ENCODE measurements at regions not wholly inside any gene's neighbourhood (a gene's known extent, or its start where the extent isn't known, plus 50 kb on each side); places are given as distances from the start of the nearest gene placed in this dataset.

DNA sequence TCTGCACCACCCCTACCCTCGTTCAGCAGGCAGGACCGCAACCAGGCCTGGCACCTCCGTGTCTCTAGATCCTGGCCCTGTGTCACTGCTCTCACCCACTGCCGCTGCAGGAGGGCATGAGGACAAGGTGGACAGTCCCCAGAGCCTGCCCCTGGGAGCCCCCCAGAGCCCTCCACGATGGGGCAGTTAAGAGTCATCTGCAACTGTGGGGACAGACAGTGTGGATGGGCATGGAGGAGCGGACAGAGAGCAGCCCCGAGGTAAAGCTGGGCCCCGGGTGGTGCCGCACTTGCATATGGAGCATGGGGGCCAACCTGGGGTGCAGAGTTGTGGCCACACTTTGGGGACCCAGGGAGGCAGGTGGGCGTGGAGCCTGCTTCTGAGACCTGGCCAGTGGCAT lies 905.1 kb upstream of the USP15 start:
- ATAC-seq (no peak), DNase-seq (ENCODE audit: low spot score) (no peak)

DNA sequence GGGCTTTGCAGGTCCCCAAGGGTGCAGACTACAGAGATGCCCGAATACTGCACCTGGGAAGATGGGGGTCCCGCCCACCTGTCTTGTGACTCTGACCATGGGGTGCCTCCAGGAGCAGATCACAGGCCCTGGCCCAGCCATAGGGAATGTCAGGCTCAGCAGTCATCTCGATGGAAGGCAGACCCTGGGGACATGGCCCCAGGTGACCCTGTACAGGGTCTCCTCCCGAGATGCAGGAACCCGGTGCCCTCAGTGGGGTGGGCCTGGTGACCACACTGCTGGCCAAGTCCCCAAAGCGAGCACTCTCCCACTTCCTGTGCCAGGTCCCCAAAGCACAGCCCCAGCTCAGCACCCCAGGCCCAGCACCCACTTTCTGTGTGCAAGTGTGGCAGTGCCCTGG lies 903.7 kb upstream of the USP15 start:
- ATAC-seq: no peak
- no peak for DNase-seq (ENCODE audit: low spot score)

DNA sequence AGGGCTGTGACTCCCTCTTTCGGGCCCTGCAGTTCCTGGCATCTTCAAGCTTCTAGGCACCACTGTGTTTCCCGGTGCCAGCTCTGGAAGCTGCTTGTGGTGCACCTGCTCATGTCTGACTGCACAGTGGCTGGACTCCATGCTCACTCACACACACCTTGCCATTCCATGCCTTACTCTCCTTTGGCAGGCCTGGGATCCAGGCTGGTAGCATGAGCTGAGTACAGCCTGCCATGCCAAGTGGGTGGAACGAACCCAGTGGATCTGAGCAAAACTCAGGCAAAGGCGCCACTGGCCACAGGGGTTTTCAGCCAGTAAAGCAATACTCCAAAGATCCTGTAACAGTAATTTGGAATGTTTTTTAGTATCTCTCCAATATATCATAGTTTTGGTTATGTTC lies 902.7 kb upstream of the USP15 start:
- ATAC-seq: peak; percentile 69
- DNase-seq (ENCODE audit: low spot score): no peak

DNA sequence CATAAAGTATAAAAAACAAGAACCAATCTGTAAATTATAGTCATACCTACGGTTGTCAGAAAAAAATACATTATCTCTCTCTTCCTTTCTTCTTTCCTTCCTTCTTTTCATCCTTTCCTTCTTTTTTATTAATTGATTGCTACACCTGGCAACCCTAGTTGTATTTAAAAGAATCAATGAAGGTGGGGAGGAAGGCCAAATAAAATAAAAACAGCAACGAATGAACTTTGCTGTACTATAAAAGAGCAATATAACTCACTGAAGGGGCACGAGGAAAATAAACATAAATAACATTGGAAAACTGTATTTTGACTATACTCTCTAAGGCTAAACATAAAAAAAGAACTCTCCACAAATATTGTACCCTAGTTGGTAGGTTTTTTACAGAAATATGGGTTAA lies 898.2 kb upstream of the USP15 start:
- ATAC-seq: peak; percentile 69
- DNase-seq (ENCODE audit: low spot score): no peak

DNA sequence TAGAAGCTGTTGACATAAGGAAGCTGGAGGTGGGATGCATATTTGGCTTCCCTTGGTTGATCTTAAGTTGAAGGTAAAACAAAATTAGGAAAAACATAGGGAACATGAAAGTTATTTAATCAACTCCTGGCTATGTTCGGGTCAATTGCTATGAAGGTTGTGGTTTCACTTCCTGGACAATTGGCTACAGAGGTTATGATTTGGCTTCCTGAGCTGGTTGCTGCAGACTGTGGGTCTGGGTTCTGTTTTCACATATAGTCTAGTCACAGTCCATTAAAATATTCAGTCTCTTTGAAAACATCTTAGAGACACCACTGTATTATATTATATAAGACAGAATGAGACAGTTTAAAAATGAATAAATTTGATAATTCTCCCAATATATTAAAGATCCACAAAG lies 895.2 kb upstream of the USP15 start:
- peak; percentile 85 for ATAC-seq
- DNase-seq (ENCODE audit: low spot score): no peak

DNA sequence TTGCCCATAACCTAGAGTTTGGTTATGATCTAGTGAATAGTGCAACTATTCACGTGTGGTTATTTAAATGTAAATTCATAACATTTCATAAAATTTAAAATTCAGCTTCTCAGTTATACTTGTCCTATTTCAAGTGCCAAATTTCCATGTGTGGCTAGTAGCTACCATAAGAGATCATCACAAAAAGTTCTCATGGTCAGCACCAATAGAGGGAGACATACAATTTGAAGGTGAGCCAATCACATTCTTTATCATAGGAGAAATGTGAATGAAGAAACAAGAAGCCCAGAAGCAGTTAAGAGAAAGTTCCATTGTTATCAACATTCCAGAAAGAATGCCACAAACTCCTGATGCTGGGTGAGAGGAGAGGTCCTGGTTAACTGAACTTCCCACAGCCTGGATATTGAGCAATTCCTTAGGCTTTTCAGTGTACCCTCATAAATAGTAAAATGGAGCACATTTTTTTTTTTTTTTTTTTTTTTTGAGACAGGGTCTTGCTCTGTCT lies 892.9 kb upstream of the USP15 start:
- ATAC-seq (peak; percentile 65), DNase-seq (ENCODE audit: low spot score) (no peak)

DNA sequence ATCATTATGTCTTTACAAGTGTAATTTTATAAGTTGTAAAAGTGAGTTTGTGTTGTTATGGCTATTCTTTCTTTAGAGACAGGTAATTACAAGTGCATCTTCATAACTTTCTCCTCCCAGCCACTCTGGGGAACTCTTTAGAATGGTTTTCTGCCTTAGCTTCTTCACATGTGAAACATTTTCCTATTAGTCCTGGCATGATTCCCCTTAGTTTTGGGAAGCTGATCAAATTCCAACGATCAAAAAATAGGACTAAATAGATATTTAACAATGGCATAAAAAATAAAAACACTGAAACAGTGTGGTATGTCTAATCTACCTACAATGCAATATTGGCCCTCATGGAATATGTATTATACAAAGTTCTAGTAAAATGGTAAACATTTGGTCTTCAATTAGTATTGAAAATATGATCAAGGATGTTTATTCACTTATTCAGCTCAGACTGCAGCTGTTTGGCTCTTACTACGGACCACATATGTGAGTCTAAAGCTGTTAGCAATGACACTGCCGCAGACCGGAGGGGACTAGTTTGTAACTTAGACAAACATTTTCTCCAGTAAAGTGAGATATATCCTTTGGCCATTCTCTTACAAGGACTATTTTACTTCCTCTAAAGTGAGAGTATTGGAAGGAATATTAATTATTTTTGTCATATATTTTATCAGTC lies 890.8 kb upstream of the USP15 start:
- no peak for ATAC-seq
- no peak for DNase-seq (ENCODE audit: low spot score)

DNA sequence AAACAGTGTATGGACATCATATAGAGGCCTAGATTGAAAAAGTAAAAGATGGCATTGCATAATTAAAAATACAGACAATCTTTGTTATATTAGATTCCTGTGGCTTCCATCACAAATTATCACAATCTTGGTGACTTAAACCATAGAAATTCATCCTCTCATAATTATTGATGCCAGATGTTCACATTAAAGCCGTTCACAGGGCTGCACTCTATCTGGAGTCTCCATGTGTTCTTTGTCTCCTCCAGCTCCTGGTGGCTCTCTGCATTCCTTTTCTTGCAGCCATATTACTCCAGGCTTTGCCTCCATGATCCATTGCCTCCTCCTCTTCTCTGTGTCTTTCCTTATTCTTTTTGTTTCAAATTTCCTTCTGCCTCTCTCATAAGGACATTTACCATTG lies 875.7 kb upstream of the USP15 start:
- no peak for ATAC-seq
- no peak for DNase-seq (ENCODE audit: low spot score)

DNA sequence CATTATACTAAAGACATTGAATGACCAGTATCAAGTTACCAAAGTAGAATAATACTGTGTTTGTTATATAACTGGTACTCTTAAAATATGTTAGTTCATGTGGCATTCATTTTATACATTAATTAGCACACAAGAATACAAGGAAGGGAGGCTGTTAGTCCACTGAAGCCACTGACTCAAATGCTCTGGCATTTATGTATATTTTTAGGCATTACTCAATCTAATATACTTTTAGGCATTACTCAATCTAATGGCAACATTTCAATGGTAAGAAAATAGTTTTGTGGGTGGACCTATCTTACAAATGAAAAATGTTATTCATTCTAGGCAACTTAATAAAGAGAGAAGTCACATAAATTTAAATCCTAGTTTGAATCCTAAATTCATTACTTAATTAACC lies 874.4 kb upstream of the USP15 start:
- DNase-seq (ENCODE audit: low spot score) (no peak), ATAC-seq (no peak)

DNA sequence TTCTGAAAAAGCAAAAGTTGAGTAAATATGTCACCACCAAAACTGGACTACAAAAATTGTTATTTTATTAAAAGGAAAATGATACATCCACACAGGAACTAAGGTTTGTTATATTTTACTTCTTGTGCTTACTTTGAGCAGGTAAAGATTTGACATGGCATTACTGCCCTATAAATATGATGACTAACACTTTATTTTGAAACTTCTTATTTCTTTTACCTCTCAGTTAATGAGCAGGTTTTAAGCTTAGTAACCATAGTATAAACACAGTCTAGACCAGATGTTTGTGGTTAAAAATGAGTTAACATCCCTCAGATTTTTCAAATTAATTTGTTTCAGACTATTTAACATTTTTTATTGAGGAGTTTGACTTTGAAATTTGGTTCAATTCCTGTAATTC lies 862.5 kb upstream of the USP15 start:
- no peak for ATAC-seq
- DNase-seq (ENCODE audit: low spot score): no peak

DNA sequence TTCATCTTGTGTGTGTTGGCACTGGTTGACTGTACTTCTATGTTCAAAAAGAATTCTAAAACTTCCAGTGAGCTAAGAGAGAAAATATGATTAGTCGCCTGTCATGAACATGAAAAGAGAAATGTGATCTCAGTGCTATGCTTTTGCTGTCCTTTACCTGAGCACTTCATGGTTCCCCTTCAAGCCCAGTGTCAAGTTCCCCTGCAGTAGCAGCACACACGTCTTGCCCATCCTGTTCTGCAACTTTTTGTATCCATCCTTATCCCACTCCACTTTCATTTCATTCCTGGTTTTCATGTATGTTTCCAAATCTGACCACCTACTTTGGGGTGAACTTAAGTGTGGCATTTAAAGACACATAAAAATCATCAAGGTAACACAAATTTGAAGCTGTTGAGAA lies 848.0 kb upstream of the USP15 start:
- ATAC-seq: no peak
- no peak for DNase-seq (ENCODE audit: low spot score)

DNA sequence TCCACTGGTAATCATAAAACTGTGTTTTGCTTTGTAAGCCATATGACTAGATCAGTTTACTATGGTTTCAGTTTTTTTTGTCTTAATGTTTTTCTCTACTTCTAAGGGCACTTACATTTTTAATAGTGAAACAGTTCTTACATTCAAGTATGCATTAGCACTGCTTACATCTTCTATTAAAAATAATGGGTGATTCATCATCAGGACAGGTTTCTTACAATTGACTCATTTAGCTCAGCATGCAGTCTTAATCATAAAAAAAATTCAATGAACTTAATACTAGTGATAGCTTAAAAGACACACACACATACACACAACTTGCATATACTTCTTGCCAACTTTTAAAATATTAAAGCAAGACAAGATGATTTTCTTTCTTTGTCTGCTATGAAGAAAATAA lies 845.7 kb upstream of the USP15 start:
- no peak for DNase-seq (ENCODE audit: low spot score)
- ATAC-seq: no peak

DNA sequence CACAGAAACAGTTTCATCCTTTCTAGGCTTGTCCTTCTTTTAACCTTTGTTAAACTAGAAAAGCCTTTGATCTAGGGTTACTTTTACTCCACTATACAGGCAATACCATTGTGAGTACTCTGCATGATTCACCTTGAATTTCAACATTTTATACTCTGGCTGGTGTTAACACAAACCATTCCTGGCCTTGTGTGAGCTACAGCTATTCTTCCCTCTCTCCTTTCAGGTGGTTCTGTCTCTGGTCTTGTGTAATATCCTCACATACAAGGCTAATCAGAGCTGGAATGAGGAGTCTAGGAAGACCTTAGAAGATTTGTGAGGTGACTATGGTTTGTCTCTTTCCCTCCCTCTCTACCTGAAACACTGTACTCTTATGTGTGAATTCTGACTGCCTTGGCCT lies 837.4 kb upstream of the USP15 start:
- DNase-seq (ENCODE audit: low spot score) (no peak), ATAC-seq (no peak)

DNA sequence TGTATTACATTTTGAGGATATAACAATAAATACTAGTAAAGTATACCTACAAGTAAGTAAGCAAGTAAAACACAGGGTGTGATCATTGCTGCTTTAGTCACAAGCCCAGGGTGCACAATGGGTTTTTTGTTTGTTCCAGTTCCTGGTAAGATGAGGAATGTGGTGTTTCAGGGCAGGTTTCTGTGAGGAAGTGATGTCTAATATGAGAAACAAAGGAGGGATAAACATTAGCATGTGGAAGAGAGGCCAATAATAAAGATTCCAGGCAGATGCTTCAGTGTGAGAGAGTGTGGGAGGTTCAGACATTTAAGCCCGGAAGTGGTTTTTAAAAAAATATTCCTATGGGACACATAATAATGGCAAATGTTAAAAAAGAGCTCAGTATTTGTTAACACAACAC lies 808.1 kb upstream of the USP15 start:
- no peak for ATAC-seq
- DNase-seq (ENCODE audit: low spot score): no peak

DNA sequence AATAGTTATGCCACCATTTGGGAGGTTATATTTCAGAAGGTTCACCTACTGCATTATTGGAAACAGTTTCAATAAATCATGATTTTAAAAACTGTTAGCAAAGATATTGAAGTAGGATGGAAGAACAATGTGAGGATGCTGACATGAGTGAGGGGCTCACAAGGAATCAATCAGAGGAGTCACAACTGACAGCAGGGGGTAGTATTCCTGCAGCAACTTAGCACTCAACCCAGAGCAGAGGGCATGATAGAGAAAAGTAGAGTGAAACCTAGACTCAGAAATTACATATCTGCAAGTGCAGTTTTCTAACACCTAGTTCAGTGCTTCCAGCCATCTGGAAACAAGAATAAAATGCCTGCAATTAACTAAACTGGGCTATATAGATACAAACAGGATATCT lies 772.5 kb upstream of the USP15 start:
- DNase-seq (ENCODE audit: low spot score) (no peak), ATAC-seq (no peak)

DNA sequence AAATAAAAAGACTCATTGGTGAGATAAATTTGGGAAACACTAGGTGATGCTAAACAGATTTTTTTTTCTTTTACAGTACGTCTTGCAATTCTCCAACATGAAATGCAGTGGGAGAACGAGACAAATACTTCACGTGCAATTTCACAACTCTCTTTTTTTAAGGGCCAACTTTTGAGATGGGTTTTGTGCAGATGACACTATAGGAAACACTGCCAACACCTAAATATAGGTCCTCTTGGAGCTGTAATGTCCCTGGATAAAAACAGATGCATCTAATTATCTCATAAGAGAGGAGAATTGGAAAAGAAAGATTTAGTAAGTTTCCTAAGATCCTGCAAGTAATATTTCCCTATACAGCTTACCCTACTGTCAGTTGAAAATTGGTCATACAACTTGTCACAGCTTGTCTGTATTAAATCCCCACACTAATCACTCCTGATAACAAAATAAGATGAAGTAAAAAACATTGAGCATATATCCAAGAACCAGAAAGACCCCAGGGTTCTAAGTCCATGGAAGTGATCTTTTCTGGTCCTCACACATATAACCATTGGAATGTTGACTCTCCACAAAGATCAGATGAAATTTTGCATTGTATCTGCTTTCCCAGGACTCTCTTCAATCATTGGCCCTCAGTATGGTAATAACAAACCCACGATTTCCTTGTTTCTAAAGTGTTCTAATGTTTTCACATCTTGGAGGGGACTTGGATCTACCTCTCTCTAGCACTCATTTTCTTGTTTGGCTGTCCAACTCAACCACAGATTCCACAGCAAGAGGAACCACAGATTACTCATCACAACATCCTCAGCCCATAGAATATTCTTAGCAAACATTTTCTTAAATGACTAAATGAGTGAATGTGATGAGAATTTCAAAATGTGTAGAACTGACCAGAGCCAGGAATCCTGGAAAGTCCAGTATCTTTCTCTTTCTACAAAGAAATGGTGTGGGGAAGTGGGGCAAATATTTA lies 769.4 kb upstream of the USP15 start:
- DNase-seq (ENCODE audit: low spot score) (no peak), ATAC-seq (no peak)

DNA sequence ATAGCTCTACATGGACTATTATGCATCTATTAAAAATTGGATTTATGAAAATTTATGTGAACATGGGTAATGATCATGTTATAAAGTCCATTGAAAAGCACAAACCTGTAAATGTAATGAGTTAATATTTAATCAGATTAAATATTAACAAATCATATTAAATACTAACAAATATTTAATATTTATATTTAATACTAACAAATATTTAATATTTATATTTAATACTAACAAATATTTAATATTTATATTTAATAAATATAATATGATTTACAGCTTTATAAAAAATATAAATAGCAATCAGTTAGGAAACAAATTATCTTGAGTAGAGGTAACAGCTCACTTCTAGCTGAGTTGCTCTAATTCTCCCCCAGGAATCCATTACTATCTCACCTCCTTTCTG lies 758.0 kb upstream of the USP15 start:
- ATAC-seq (no peak), DNase-seq (ENCODE audit: low spot score) (no peak)

DNA sequence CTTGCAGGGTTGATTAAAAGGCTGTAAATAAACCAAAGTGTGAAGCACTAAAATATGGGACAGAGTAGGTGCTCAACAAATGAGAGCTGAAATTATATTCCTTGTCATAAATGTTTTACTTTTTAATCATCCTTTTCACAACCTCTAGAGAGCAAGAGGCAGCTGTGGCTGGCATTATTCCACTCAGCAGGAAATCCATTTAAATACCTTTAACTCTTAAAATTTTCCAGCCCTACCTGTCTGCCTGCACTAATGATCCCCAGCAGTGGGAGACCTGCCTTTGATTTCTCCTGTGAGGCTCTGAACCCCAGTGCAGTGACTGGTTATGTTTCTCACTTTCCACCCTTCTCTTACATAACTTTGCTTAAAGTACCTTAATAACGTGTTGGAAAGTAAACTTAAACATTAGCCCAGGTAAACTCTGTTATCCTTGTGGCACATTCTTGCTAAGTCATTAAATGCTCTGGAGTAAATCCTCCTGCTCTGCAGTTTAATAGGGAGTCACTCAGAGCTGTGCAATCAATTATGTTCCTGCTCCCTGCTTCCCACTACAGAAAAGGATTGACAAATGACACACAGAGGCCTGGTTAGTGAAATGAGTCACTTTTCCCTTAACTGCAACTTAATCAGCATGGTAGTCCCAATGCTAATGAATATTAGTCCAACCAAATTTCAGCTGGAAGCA lies 755.7 kb upstream of the USP15 start:
- DNase-seq (ENCODE audit: low spot score) (no peak), ATAC-seq (no peak)

DNA sequence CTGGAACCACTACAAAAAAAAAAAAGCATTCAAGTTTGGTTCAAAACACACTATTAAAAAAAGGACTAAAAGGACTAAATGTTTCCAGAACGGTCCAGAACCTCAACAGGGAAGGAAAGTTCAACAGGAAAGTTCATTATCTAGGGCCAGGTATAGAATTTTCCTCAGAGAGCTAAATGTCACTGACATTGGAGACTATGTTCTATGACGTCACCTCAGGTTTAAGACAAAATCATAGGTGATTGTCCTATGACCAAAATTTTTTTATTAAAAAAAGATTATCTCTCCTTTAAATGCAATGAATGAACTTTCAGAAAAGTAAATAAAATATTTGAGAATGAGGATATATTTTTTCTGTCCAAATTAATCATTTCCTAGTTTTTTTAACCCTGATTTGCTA lies 746.7 kb upstream of the USP15 start:
- ATAC-seq (no peak), DNase-seq (ENCODE audit: low spot score) (no peak)

DNA sequence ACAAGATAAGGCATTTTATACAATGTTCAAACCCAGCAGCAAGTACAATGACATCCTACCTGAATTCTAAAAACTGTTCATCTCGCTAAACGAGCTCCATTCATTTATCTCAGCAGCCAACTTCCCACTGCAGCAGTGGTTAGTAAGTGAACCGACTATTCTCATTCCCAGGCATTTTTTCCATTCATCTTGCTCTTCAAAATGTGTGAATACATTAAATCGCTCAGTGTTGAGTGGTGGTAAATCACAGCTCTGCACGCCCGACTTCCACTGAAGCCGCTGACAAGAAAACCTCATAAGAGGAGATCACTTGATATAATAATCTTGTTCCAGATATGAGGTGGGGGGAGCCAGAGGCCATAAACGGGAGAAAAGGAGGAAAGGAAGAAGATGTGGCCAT lies 746.2 kb upstream of the USP15 start:
- DNase-seq (ENCODE audit: low spot score): no peak

DNA sequence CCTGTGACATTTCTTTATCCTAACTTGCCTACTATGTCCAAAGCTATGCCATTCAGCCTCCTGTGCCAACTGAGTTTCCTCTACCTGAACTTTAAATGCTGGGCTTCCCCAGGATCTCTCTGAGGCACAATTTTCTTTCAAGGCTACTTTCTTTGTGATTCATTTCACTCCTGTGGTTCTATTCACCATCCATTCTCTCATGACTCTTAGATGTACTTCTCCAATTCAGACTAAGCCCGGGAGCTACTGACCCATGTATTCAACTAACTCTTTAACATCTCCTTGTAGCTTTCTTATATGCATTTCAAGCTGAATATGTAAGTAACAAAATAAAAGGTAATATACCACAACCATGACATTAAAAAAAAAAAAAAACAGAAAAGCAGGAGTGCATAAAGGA lies 738.9 kb upstream of the USP15 start:
- ATAC-seq (no peak), DNase-seq (ENCODE audit: low spot score) (no peak)

More for the DNA sequence above, 746.2 kb upstream of the USP15 start:
- ATAC-seq: no peak

All from left lobe of liver (tissue), 2 donors.